ENCODE measurements at regions not wholly inside any gene's neighbourhood (a gene's known extent, or its start where the extent isn't known, plus 50 kb on each side); places are given as distances from the start of the nearest gene placed in this dataset.

- Histone ChIP-seq H3F3A (ENCODE audit: control insufficient read depth, insufficient read depth) (no peaks in the 10 kb centered on the region), H4K20me1 (ENCODE audit: control insufficient read depth, insufficient read depth, low read depth, low read length) (no peaks in the 10 kb centered on the region), H3K4me1 (ENCODE audit: control insufficient read depth, low read length) (no peaks in the 10 kb centered on the region), H3K4me2 (ENCODE audit: low read length) (no peak overlapping the region), H3K27me3 (ENCODE audit: control insufficient read depth, low read length) (peaks cover 14% of the 10 kb centered on the region), H3K27ac (ENCODE audit: low read depth, low read length) (no peak overlapping the region), H3K4me3 (ENCODE audit: low read length) (no peak overlapping the region), H3K9me2 (replicated peaks; ENCODE audit: control insufficient read depth, low read length) (no peaks in the 10 kb centered on the region), H3K79me2 (ENCODE audit: control insufficient read depth, low read length) (no peaks in the 10 kb centered on the region), H3K9me3 (ENCODE audit: control insufficient read depth, insufficient read depth, low read length) (no peaks in the 10 kb centered on the region), H3K36me3 (ENCODE audit: control insufficient read depth, low read length) (no peaks in the 10 kb centered on the region)
- no peak for TF ChIP-seq EZH2phosphoT487 (IDR thresholded peaks at IDR 0.05; ENCODE audit: borderline replicate concordance, low read length)
- no peak for TF ChIP-seq CTCF (IDR thresholded peaks at IDR 0.05; ENCODE audit: low read depth, low read length, poor library complexity, severe bottlenecking)
Observed at GRCh38 chr15:69513450-69513960, 60.9 kb downstream of the RPLP1 start.

- Histone ChIP-seq H3K4me3 (ENCODE audit: low read length) (no peak overlapping the region), H3K4me2 (ENCODE audit: low read length) (no peak overlapping the region)
Observed at GRCh38 chr15:69513986-69514385, 61.4 kb downstream of the RPLP1 start.

DNA sequence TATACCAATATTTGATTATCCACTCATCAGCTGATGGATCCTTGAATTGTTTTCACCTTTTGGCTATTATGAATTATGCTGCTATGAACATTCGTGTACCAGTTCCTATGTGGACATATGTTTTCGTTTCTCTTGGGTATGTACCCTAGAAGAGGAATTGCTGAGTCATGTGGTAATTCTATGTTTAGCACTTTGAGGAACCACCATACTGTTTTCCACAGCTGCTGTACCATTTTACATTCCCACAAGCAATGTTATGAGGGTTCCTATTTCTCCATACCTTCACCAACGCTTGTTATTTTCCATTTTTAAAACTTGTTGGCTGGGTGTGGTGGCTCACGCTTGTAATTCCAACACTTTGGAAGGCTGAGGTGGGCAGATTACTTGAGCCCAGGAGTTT is 62.9 kb downstream of the RPLP1 start:
- H4K20me1 ChIP-seq (ENCODE audit: control insufficient read depth, insufficient read depth, low read depth, low read length) = no peaks in the 10 kb centered on the region
- H3K27me3 ChIP-seq (ENCODE audit: control insufficient read depth, low read length) = peaks cover 6% of the 10 kb centered on the region
- H3K9me2 ChIP-seq (replicated peaks; ENCODE audit: control insufficient read depth, low read length) = no peaks in the 10 kb centered on the region
- H3K9me3 ChIP-seq (ENCODE audit: control insufficient read depth, insufficient read depth, low read length) = no peaks in the 10 kb centered on the region
- no peak overlapping the region for H3K4me2 ChIP-seq (ENCODE audit: low read length)
- no peaks in the 10 kb centered on the region for H3K79me2 ChIP-seq (ENCODE audit: control insufficient read depth, low read length)
- no peak overlapping the region for H3K4me3 ChIP-seq (ENCODE audit: low read length)
- no peaks in the 10 kb centered on the region for H3K4me1 ChIP-seq (ENCODE audit: control insufficient read depth, low read length)
- no peak overlapping the region for H3K27ac ChIP-seq (ENCODE audit: low read depth, low read length)
- H3K36me3 ChIP-seq (ENCODE audit: control insufficient read depth, low read length) = no peaks in the 10 kb centered on the region
- TF ChIP-seq EZH2phosphoT487 (IDR thresholded peaks at IDR 0.05; ENCODE audit: borderline replicate concordance, low read length) (no peak), CTCF (IDR thresholded peaks at IDR 0.05; ENCODE audit: low read depth, low read length, poor library complexity, severe bottlenecking) (no peak)
- H3F3A ChIP-seq (ENCODE audit: control insufficient read depth, insufficient read depth) = no peaks in the 10 kb centered on the region

More at GRCh38 chr15:69513986-69514385, 61.4 kb downstream of the RPLP1 start:
- Histone ChIP-seq H3K27ac (ENCODE audit: low read depth, low read length) (no peak overlapping the region), H3K79me2 (ENCODE audit: control insufficient read depth, low read length) (no peaks in the 10 kb centered on the region), H3K9me3 (ENCODE audit: control insufficient read depth, insufficient read depth, low read length) (no peaks in the 10 kb centered on the region), H4K20me1 (ENCODE audit: control insufficient read depth, insufficient read depth, low read depth, low read length) (no peaks in the 10 kb centered on the region), H3K27me3 (ENCODE audit: control insufficient read depth, low read length) (peaks cover 13% of the 10 kb centered on the region), H3K9me2 (replicated peaks; ENCODE audit: control insufficient read depth, low read length) (no peaks in the 10 kb centered on the region), H3K4me1 (ENCODE audit: control insufficient read depth, low read length) (no peaks in the 10 kb centered on the region), H3K36me3 (ENCODE audit: control insufficient read depth, low read length) (no peaks in the 10 kb centered on the region), H3F3A (ENCODE audit: control insufficient read depth, insufficient read depth) (no peaks in the 10 kb centered on the region)
- no peak for TF ChIP-seq EZH2phosphoT487 (IDR thresholded peaks at IDR 0.05; ENCODE audit: borderline replicate concordance, low read length)
- no peak for TF ChIP-seq CTCF (IDR thresholded peaks at IDR 0.05; ENCODE audit: low read depth, low read length, poor library complexity, severe bottlenecking)

Measured in DOHH2 (cell line).